ENCODE measurements at regions not wholly inside any gene's neighbourhood (a gene's known extent, or its start where the extent isn't known, plus 50 kb on each side); places are given as distances from the start of the nearest gene placed in this dataset.

DNA sequence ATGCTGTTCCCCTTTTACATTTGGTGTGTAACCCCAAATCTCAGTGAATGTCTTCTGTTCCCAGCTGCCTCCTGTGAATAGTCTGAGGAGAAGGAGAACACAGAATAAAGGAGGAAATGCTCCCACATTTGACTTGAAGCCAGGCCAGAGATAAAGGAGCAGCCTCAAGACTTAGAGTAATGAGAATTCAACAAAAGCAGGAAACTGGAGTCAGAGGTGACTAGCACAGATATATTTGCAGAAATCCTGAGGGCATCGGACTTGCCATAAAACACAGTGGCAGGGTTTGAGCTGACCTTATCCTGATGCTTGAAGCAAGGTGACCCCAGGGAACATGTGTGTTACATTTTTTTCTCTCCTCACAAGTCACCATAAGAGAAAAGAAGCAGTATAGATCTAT is 291.4 kb upstream of the RND3 start:
- TF ChIP-seq, protein P1, sequence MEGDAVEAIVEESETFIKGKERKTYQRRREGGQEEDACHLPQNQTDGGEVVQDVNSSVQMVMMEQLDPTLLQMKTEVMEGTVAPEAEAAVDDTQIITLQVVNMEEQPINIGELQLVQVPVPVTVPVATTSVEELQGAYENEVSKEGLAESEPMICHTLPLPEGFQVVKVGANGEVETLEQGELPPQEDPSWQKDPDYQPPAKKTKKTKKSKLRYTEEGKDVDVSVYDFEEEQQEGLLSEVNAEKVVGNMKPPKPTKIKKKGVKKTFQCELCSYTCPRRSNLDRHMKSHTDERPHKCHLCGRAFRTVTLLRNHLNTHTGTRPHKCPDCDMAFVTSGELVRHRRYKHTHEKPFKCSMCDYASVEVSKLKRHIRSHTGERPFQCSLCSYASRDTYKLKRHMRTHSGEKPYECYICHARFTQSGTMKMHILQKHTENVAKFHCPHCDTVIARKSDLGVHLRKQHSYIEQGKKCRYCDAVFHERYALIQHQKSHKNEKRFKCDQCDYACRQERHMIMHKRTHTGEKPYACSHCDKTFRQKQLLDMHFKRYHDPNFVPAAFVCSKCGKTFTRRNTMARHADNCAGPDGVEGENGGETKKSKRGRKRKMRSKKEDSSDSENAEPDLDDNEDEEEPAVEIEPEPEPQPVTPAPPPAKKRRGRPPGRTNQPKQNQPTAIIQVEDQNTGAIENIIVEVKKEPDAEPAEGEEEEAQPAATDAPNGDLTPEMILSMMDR (conservative IDR thresholded peaks at IDR 0.05; ENCODE audit: low read depth, low read length), result no peak
- TF ChIP-seq EZH2 (IDR thresholded peaks at IDR 0.05; ENCODE audit: low read length, unreplicated experiment), result no peak

Measured in PC-3 (cell line).